Stomach (tissue), 4 donors: ENCODE measurements at regions not wholly inside any gene's neighbourhood (a gene's known extent, or its start where the extent isn't known, plus 50 kb on each side); places are given as distances from the start of the nearest gene placed in this dataset.

Source experiments
- POLR2A ChIP-seq, 4 donors: fragments of 450-650 bp; IDR thresholded peaks; one replicate each; pipeline ENCODE4 v1.6.1; 2016; ENCODE audit warnings: antibody characterized with exemption in 4 of 4, control low read depth in 2 of 4, mild to moderate bottlenecking in 1 of 4, moderate library complexity in 1 of 4
- POLR2AphosphoS5 ChIP-seq, 3 donors: sonication (generic); formaldehyde crosslinking; IDR thresholded peaks; one replicate each; pipeline ENCODE4 v1.6.1; 2016; ENCODE audit warnings: antibody characterized with exemption in 3 of 3
- TF ChIP-seq, protein P1 (sequence below), 7 experiments: fragments of 450-650 bp in 4 of 7; fragments of 200-600 bp in 3 of 7; sonication (generic) in 3 of 7; IDR thresholded peaks; one replicate each; pipeline ENCODE4 v1.5.1; 2016 to 2019; ENCODE audit warnings: antibody characterized with exemption in 7 of 7, control low read depth in 2 of 7, mild to moderate bottlenecking in 1 of 7

- TF ChIP-seq, protein P1, sequence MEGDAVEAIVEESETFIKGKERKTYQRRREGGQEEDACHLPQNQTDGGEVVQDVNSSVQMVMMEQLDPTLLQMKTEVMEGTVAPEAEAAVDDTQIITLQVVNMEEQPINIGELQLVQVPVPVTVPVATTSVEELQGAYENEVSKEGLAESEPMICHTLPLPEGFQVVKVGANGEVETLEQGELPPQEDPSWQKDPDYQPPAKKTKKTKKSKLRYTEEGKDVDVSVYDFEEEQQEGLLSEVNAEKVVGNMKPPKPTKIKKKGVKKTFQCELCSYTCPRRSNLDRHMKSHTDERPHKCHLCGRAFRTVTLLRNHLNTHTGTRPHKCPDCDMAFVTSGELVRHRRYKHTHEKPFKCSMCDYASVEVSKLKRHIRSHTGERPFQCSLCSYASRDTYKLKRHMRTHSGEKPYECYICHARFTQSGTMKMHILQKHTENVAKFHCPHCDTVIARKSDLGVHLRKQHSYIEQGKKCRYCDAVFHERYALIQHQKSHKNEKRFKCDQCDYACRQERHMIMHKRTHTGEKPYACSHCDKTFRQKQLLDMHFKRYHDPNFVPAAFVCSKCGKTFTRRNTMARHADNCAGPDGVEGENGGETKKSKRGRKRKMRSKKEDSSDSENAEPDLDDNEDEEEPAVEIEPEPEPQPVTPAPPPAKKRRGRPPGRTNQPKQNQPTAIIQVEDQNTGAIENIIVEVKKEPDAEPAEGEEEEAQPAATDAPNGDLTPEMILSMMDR (IDR thresholded peaks at IDR 0.05) = no peak
- TF ChIP-seq POLR2AphosphoS5 (IDR thresholded peaks at IDR 0.05) (no peak), POLR2A (IDR thresholded peaks at IDR 0.05) (no peak)
Measured at GRCh38 chr5:92998456-92998855, 582.6 kb downstream of the NR2F1-AS1 start.
